Neural progenitor cell (in vitro differentiated cells): ENCODE measurements at regions not wholly inside any gene's neighbourhood (a gene's known extent, or its start where the extent isn't known, plus 50 kb on each side); places are given as distances from the start of the nearest gene placed in this dataset.

ENCODE experiments used
- DNase-seq: peaks from one replicate; pipeline ENCODE4 v3.0.0-alpha.2; 2016; ENCODE audit warnings: low spot score
- H2AFZ ChIP-seq: fragments of 200-600 bp; sonication (generic); replicated peaks from 2 replicates; pipeline ENCODE4 v1.6.1; 2016; ENCODE audit warnings: antibody characterized with exemption
- H3F3A ChIP-seq: fragments of 200-600 bp; sonication (generic); 2 replicates; pipeline ENCODE4 v1.6.1; 2016; ENCODE audit warnings: antibody characterized with exemption, low read depth
- H3K27ac ChIP-seq: fragments of 200-600 bp; sonication (generic); 2 replicates; pipeline ENCODE4 v1.5.1; 2016; ENCODE audit warnings: mild to moderate bottlenecking
- H3K27me3 ChIP-seq: fragments of 200-600 bp; sonication (generic); 2 replicates; pipeline ENCODE4 v1.6.1; 2016; ENCODE audit warnings: mild to moderate bottlenecking, moderate library complexity
- H3K36me3 ChIP-seq: fragments of 200-600 bp; sonication (generic); 2 replicates; pipeline ENCODE4 v1.5.1; 2016
- H3K4me1 ChIP-seq: fragments of 200-600 bp; sonication (generic); 2 replicates; pipeline ENCODE4 v1.6.1; 2016; ENCODE audit warnings: mixed run types
- H3K4me2 ChIP-seq: fragments of 200-600 bp; sonication (generic); 2 replicates; pipeline ENCODE4 v1.6.1; 2016
- H3K4me3 ChIP-seq: fragments of 200-600 bp; sonication (generic); 2 replicates; pipeline ENCODE4 v1.5.1; 2016
- H3K79me2 ChIP-seq: fragments of 200-600 bp; sonication (generic); 2 replicates; pipeline ENCODE4 v1.6.1; 2016; ENCODE audit warnings: low read depth
- H3K9ac ChIP-seq: fragments of 200-600 bp; sonication (generic); 2 replicates; pipeline ENCODE4 v1.6.1; 2016
- H3K9me3 ChIP-seq: fragments of 200-600 bp; sonication (generic); 2 replicates; pipeline ENCODE4 v1.5.1; 2016; ENCODE audit warnings: low read depth
- H4K20me1 ChIP-seq: fragments of 200-600 bp; sonication (generic); 2 replicates; pipeline ENCODE4 v1.6.1; 2016; ENCODE audit warnings: low read depth
- H3K27ac Mint-ChIP-seq: 3 replicates; pipeline ENCODE4 v1.8.0; 2021; ENCODE audit warnings: mixed read lengths
- H3K27me3 Mint-ChIP-seq: 2 replicates; pipeline ENCODE4 v1.8.0; 2022; ENCODE audit warnings: low read depth, mild to moderate bottlenecking, inconsistent platforms, moderate library complexity, mixed read lengths; ENCODE audit not compliant: insufficient read depth
- H3K36me3 Mint-ChIP-seq: 3 replicates; pipeline ENCODE4 v1.8.0; 2021; ENCODE audit warnings: mixed read lengths
- H3K4me1 Mint-ChIP-seq: 3 replicates; pipeline ENCODE4 v1.8.0; 2021; ENCODE audit warnings: mixed read lengths
- H3K4me3 Mint-ChIP-seq: 3 replicates; pipeline ENCODE4 v1.8.0; 2021; ENCODE audit warnings: mild to moderate bottlenecking, moderate library complexity, mixed read lengths
- H3K9me3 Mint-ChIP-seq: 3 replicates; pipeline ENCODE4 v1.8.0; 2020; ENCODE audit warnings: mixed read lengths
- CTCF ChIP-seq: fragments of 200-600 bp; sonication (generic); IDR thresholded peaks from 2 replicates; pipeline ENCODE4 v1.5.1; 2017; ENCODE audit warnings: antibody characterized with exemption, mild to moderate bottlenecking
- EZH2 ChIP-seq: fragments of 200-600 bp; sonication (generic); IDR thresholded peaks from 2 replicates; pipeline ENCODE4 v1.6.1; 2017; ENCODE audit warnings: antibody characterized with exemption, mild to moderate bottlenecking, moderate library complexity
- EZH2phosphoT487 ChIP-seq: fragments of 200-600 bp; sonication (generic); IDR thresholded peaks from 2 replicates; pipeline ENCODE4 v1.6.1; 2017; ENCODE audit warnings: antibody characterized with exemption

- TF ChIP-seq EZH2phosphoT487 (no peak), CTCF (no peak), EZH2 (no peak)
- Histone ChIP-seq H2AFZ (no peak overlapping the region), H3K4me1 (peaks cover 12% of the 10 kb centered on the region), H3K79me2 (no peaks in the 10 kb centered on the region), H3K27ac (no peak overlapping the region), H3K4me2 (no peak overlapping the region), H3K4me3 (no peak overlapping the region), H3K36me3 (no peaks in the 10 kb centered on the region), H3F3A (no peaks in the 10 kb centered on the region), H4K20me1 (no peaks in the 10 kb centered on the region), H3K27me3 (no peaks in the 10 kb centered on the region), H3K9me3 (no peaks in the 10 kb centered on the region), H3K9ac (no peak overlapping the region)
- no peak overlapping the region for H3K27ac Mint-ChIP-seq
- H3K4me3 Mint-ChIP-seq = no peak overlapping the region
- peaks cover 5% of the 10 kb centered on the region for H3K27me3 Mint-ChIP-seq
- H3K4me1 Mint-ChIP-seq = peaks cover 18% of the 10 kb centered on the region
- no peak for DNase-seq
- no peaks in the 10 kb centered on the region for H3K36me3 Mint-ChIP-seq
- H3K9me3 Mint-ChIP-seq = no peaks in the 10 kb centered on the region
Measured at GRCh38 chr10:117688358-117688757, 145.8 kb downstream of the EMX2 start.

GRCh38 chr10:117689566-117689965 lies 147.0 kb downstream of the EMX2 start:
- no peak overlapping the region for H3K9ac ChIP-seq
- H3K4me2 ChIP-seq = peak overlapping the region; percentile 16

GRCh38 chr10:117690359-117690758 lies 147.8 kb downstream of the EMX2 start:
- H3K4me1 ChIP-seq = peaks cover 12% of the 10 kb centered on the region
- H3K27me3 ChIP-seq = no peaks in the 10 kb centered on the region
- TF ChIP-seq CTCF (no peak), EZH2 (no peak), EZH2phosphoT487 (no peak)
- no peak overlapping the region for H3K4me3 ChIP-seq
- no peak overlapping the region for H3K27ac Mint-ChIP-seq
- H3K9me3 Mint-ChIP-seq = no peaks in the 10 kb centered on the region
- no peaks in the 10 kb centered on the region for H3K36me3 Mint-ChIP-seq
- no peaks in the 10 kb centered on the region for H3K9me3 ChIP-seq
- H2AFZ ChIP-seq = peak overlapping the region; percentile 69
- peaks cover 18% of the 10 kb centered on the region for H3K4me1 Mint-ChIP-seq
- no peak overlapping the region for H3K4me3 Mint-ChIP-seq
- H3K27ac ChIP-seq = no peak overlapping the region
- no peak overlapping the region for H3K9ac ChIP-seq
- peak overlapping the region; percentile 16 for H3K4me2 ChIP-seq
- no peaks in the 10 kb centered on the region for H3K79me2 ChIP-seq
- no peaks in the 10 kb centered on the region for H4K20me1 ChIP-seq
- no peaks in the 10 kb centered on the region for H3F3A ChIP-seq
- H3K27me3 Mint-ChIP-seq = peaks cover 5% of the 10 kb centered on the region
- no peaks in the 10 kb centered on the region for H3K36me3 ChIP-seq
- no peak for DNase-seq

More at GRCh38 chr10:117689566-117689965, 147.0 kb downstream of the EMX2 start:
- no peaks in the 10 kb centered on the region for H3K36me3 Mint-ChIP-seq
- peak overlapping the region; percentile 26 for H2AFZ ChIP-seq
- no peaks in the 10 kb centered on the region for H3K9me3 ChIP-seq
- H3K4me3 Mint-ChIP-seq = no peak overlapping the region
- H3K4me1 Mint-ChIP-seq = peaks cover 18% of the 10 kb centered on the region
- H3K9me3 Mint-ChIP-seq = no peaks in the 10 kb centered on the region
- H3K27me3 Mint-ChIP-seq = peaks cover 5% of the 10 kb centered on the region
- no peak for TF ChIP-seq EZH2
- no peak for TF ChIP-seq EZH2phosphoT487
- TF ChIP-seq CTCF = no peak
- H3K36me3 ChIP-seq = no peaks in the 10 kb centered on the region
- H3K27ac Mint-ChIP-seq = no peak overlapping the region
- no peak overlapping the region for H3K4me3 ChIP-seq
- no peaks in the 10 kb centered on the region for H3K79me2 ChIP-seq
- peaks cover 12% of the 10 kb centered on the region for H3K4me1 ChIP-seq
- no peaks in the 10 kb centered on the region for H3F3A ChIP-seq
- H4K20me1 ChIP-seq = no peaks in the 10 kb centered on the region
- no peak for DNase-seq
- H3K27me3 ChIP-seq = no peaks in the 10 kb centered on the region
- H3K27ac ChIP-seq = no peak overlapping the region

- H4K20me1 ChIP-seq = no peaks in the 10 kb centered on the region
- no peak overlapping the region for H3K27ac Mint-ChIP-seq
- H3K4me1 ChIP-seq = peaks cover 10% of the 10 kb centered on the region
- H3K4me1 Mint-ChIP-seq = peaks cover 7% of the 10 kb centered on the region
- no peak for DNase-seq
- no peaks in the 10 kb centered on the region for H3K9me3 ChIP-seq
- H3K9me3 Mint-ChIP-seq = no peaks in the 10 kb centered on the region
- no peak overlapping the region for H3K9ac ChIP-seq
- no peak overlapping the region for H2AFZ ChIP-seq
- H3K36me3 ChIP-seq = no peaks in the 10 kb centered on the region
- H3K4me3 ChIP-seq = no peak overlapping the region
- peaks cover 9% of the 10 kb centered on the region for H3K27me3 Mint-ChIP-seq
- no peak for TF ChIP-seq CTCF
- TF ChIP-seq EZH2 = no peak
- no peak for TF ChIP-seq EZH2phosphoT487
- no peaks in the 10 kb centered on the region for H3K79me2 ChIP-seq
- no peaks in the 10 kb centered on the region for H3F3A ChIP-seq
- H3K27ac ChIP-seq = no peak overlapping the region
- H3K4me3 Mint-ChIP-seq = no peak overlapping the region
- no peaks in the 10 kb centered on the region for H3K27me3 ChIP-seq
- H3K36me3 Mint-ChIP-seq = no peaks in the 10 kb centered on the region
- no peak overlapping the region for H3K4me2 ChIP-seq
Measured at GRCh38 chr10:117694190-117694589, 151.6 kb downstream of the EMX2 start.
